GM06990 (cell line): ENCODE measurements at regions not wholly inside any gene's neighbourhood (a gene's known extent, or its start where the extent isn't known, plus 50 kb on each side); places are given as distances from the start of the nearest gene placed in this dataset.

Experiments
- DNase-seq: peaks from one replicate; pipeline ENCODE4 v3.0.0-alpha.2; 2011; ENCODE audit not compliant: insufficient read length; ENCODE audit errors: extremely low read depth
- H3K27me3 ChIP-seq: replicated peaks from 2 replicates; pipeline ENCODE4 v1.6.0; 2011; ENCODE audit warnings: low read length; ENCODE audit not compliant: control insufficient read depth, insufficient read depth
- H3K36me3 ChIP-seq: 2 replicates; pipeline ENCODE4 v1.5.1; 2011; ENCODE audit warnings: low read length; ENCODE audit not compliant: control insufficient read depth, insufficient read depth
- H3K4me3 ChIP-seq: replicated peaks from 2 replicates; pipeline ENCODE4 v1.5.1; 2011; ENCODE audit warnings: low read depth, mild to moderate bottlenecking, control low read depth, low read length
- CTCF ChIP-seq: IDR thresholded peaks from 2 replicates; pipeline ENCODE4 v1.5.1; 2011; ENCODE audit warnings: low read length, control low read depth, mild to moderate bottlenecking, inconsistent platforms; ENCODE audit not compliant: insufficient read depth, poor library complexity, severe bottlenecking

GRCh38 chr2:180111901-180112300 is 104.8 kb upstream of the CWC22 start:
- TF ChIP-seq CTCF: no peak
- DNase-seq: no peak
- Histone ChIP-seq H3K36me3 (no peaks in the 10 kb centered on the region), H3K27me3 (no peaks in the 10 kb centered on the region), H3K4me3 (no peak overlapping the region)

GRCh38 chr2:180110469-180110868 is 103.4 kb upstream of the CWC22 start:
- Histone ChIP-seq H3K4me3 (no peak overlapping the region), H3K27me3 (no peaks in the 10 kb centered on the region), H3K36me3 (no peaks in the 10 kb centered on the region)
- DNase-seq: no peak
- no peak for TF ChIP-seq CTCF

- Histone ChIP-seq H3K36me3 (no peaks in the 10 kb centered on the region), H3K4me3 (no peak overlapping the region), H3K27me3 (no peaks in the 10 kb centered on the region)
- no peak for TF ChIP-seq CTCF
- no peak for DNase-seq
These were observed 94.7 kb upstream of the CWC22 start for GRCh38 chr2:180101846-180102245.

GRCh38 chr2:180099308-180099707 is 92.2 kb upstream of the CWC22 start:
- DNase-seq: no peak
- no peak for TF ChIP-seq CTCF
- no peaks in the 10 kb centered on the region for H3K36me3 ChIP-seq
- no peaks in the 10 kb centered on the region for H3K27me3 ChIP-seq
- H3K4me3 ChIP-seq: no peak overlapping the region

- Histone ChIP-seq H3K4me3 (no peak overlapping the region), H3K27me3 (no peaks in the 10 kb centered on the region), H3K36me3 (no peaks in the 10 kb centered on the region)
- no peak for DNase-seq
- no peak for TF ChIP-seq CTCF
These were observed 78.0 kb upstream of the CWC22 start for GRCh38 chr2:180085144-180085543.

GRCh38 chr2:180077295-180077906 is 70.3 kb upstream of the CWC22 start:
- TF ChIP-seq CTCF: peak; percentile 67
- Histone ChIP-seq H3K36me3 (no peaks in the 10 kb centered on the region), H3K4me3 (no peak overlapping the region), H3K27me3 (no peaks in the 10 kb centered on the region)
- DNase-seq: no peak
